ENCODE measurements at regions not wholly inside any gene's neighbourhood (a gene's known extent, or its start where the extent isn't known, plus 50 kb on each side); places are given as distances from the start of the nearest gene placed in this dataset.

- TF ChIP-seq POLR2A (IDR thresholded peaks at IDR 0.05) (no peak), CTCF (IDR thresholded peaks at IDR 0.05) (no peak), EP300 (IDR thresholded peaks at IDR 0.05) (no peak)
Measured at GRCh38 chr10:3960496-3960895, 175.5 kb upstream of the KLF6 start.
